Stromal cell of bone marrow (primary cell): ENCODE measurements at regions not wholly inside any gene's neighbourhood (a gene's known extent, or its start where the extent isn't known, plus 50 kb on each side); places are given as distances from the start of the nearest gene placed in this dataset.

Experiments used
- DNase-seq: peaks from one replicate; pipeline ENCODE4 v3.0.0-alpha.2; 2012; ENCODE audit warnings: low read depth

- no peak for DNase-seq
Observed at GRCh38 chr6:91181416-91181815, 594.5 kb upstream of the MAP3K7 start.

GRCh38 chr6:91173651-91174050, 586.8 kb upstream of the MAP3K7 start:
- no peak for DNase-seq

DNA sequence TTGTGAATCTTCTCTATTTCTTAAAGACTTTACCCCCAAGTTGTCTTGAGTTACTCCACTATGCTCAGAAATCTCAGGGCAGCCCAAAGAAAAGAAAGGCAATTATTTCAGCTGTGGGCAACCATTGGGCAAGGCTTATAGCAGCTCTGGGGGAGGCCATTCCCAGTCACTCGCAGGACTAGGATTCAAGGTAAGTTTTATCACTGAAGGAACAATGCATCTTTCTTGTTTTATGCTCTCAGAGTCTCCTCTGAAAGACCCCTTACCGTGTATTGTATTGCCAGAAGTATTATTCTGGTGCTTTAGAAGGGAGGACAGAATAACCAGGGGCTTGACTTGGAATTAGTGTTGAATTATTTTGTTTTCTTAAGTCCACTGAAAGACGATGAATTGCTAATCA, 586.3 kb upstream of the MAP3K7 start:
- DNase-seq: no peak

GRCh38 chr6:91171754-91172462, 585.0 kb upstream of the MAP3K7 start:
- DNase-seq: no peak

DNA sequence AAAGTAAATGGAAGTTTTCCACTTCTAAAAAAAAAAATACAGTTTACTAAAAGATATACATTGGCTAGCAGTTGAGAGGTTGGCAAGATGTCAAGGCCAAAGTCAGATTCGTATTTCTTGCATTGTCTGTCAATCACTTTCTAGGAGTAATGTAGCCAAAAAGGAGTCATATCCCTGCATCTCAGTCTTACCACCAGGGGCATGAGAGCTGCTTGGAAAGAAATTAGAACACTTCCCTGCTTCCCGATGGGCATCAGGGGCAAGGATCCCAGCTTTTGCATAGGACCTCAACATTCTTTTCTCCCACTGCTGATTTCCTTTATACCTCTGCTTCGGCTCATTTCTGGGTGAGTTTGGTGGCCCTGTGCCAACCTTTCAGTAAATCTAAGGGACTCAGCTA, 581.0 kb upstream of the MAP3K7 start:
- no peak for DNase-seq

GRCh38 chr6:91166271-91167046, 579.6 kb upstream of the MAP3K7 start:
- no peak for DNase-seq

- DNase-seq: no peak
Observed at GRCh38 chr6:91164105-91164504, 577.2 kb upstream of the MAP3K7 start.

GRCh38 chr6:91161246-91161645, 574.4 kb upstream of the MAP3K7 start:
- DNase-seq: no peak

- DNase-seq: no peak
Observed at GRCh38 chr6:91155129-91155785, 568.4 kb upstream of the MAP3K7 start.

GRCh38 chr6:91152824-91153223, 566.0 kb upstream of the MAP3K7 start:
- DNase-seq: no peak

- peak; percentile 1 for DNase-seq
Observed at GRCh38 chr6:91149956-91150705, 563.3 kb upstream of the MAP3K7 start.

GRCh38 chr6:91149246-91149955, 562.5 kb upstream of the MAP3K7 start:
- DNase-seq: no peak

GRCh38 chr6:91144126-91144525, 557.3 kb upstream of the MAP3K7 start:
- DNase-seq: no peak

- no peak for DNase-seq
Observed at GRCh38 chr6:91142154-91142553, 555.3 kb upstream of the MAP3K7 start.

DNA sequence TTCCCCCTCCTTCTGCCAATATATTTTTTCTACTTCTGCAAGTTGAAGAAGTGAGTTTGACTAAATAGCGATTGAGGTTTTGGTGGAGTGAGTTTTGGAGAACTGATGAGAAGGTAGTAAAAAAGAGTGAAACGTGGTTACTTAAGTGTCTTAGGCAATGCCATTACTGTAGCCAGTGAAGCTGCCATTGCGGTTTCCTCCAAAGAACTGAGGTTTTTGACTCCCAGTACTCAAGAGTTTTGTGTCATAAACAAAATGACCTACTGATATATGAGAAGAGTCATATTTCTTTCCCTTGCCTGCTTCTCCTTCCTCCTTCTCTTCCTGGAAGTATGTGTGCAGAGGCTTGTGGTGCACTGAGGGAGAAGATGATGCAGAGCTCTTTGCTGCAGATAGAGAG, 554.5 kb upstream of the MAP3K7 start:
- peak; percentile 2 for DNase-seq

- no peak for DNase-seq
Observed at GRCh38 chr6:91140449-91140848, 553.6 kb upstream of the MAP3K7 start.

- no peak for DNase-seq
Observed at GRCh38 chr6:91137286-91137685, 550.4 kb upstream of the MAP3K7 start.

- no peak for DNase-seq
Observed at GRCh38 chr6:91135406-91136103, 548.7 kb upstream of the MAP3K7 start.

GRCh38 chr6:91132461-91132860, 545.6 kb upstream of the MAP3K7 start:
- no peak for DNase-seq

DNA sequence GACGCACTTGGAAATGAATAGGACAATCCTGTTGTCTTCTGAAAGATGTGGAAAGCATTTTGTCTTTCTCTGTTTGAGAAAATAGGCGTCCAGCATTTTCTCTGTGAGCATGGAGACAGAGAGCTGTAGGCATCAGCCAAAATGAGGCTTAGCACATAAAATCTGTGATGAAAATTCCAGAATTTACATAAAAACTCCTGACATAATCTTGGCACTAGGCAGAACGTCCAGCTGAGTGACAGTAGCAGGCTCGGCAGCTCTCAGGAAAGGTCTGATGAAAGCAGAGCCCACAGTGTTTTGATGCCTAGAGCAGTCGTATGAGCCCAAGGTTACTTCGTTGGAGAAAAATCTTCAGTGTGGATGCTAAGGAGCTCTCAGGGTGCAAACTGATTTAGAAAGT, 543.3 kb upstream of the MAP3K7 start:
- DNase-seq: no peak

DNA sequence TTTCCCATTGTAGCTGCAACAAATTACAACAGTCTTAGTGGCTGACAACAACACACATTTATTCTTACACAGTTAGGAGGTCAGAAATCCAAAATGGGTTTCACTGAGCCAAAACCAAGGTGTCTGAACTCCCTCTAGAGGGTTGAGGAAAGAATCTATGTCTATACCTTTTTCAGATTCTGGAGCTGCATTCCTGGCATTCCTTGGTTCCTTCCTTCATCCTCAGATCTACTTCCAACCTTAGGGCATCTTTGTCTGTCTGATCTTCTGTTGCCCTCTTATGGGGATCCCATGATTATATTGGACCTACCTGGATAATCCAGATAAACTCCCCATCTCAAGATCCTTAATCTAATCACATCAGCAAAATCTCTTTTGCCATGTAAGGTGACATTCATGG, 540.9 kb upstream of the MAP3K7 start:
- no peak for DNase-seq
